Prostate gland (tissue), 2 donors: ENCODE measurements at regions not wholly inside any gene's neighbourhood (a gene's known extent, or its start where the extent isn't known, plus 50 kb on each side); places are given as distances from the start of the nearest gene placed in this dataset.
A peak's percentile ranks its signal among the peaks of the same experiment; 100 is the strongest.

ENCODE experiments used
- DNase-seq: peaks from one replicate; pipeline ENCODE4 v3.0.0-alpha.2; 2019; ENCODE audit warnings: low spot score
- H3K27ac ChIP-seq, 2 donors: fragments of 200-600 bp; sonication (generic); 2 replicates each; pipeline ENCODE4 v1.5.1; 2017 to 2019
- H3K27me3 ChIP-seq: fragments of 200-600 bp; sonication (generic); replicated peaks from 2 replicates; pipeline ENCODE4 v1.5.1; 2019; ENCODE audit not compliant: insufficient read depth
- H3K36me3 ChIP-seq, 2 donors: fragments of 200-600 bp; sonication (generic); 1 replicate in 1 of 2; 2 replicates in 1 of 2; pipeline versions ENCODE4 v1.5.1 to v1.8.1; 2017 to 2019
- H3K4me1 ChIP-seq: fragments of 200-600 bp; sonication (generic); replicated peaks from 2 replicates; pipeline ENCODE4 v1.5.1; 2019
- H3K4me3 ChIP-seq, 2 donors: fragments of 200-600 bp; sonication (generic); 2 replicates each; pipeline ENCODE4 v1.5.1; 2017 to 2019
- H3K9me3 ChIP-seq: fragments of 200-600 bp; sonication (generic); 2 replicates; pipeline ENCODE4 v1.5.1; 2017
- POLR2A ChIP-seq: fragments of 450-650 bp; IDR thresholded peaks from one replicate; pipeline ENCODE4 v1.6.1; 2016; ENCODE audit warnings: antibody characterized with exemption, mild to moderate bottlenecking
- POLR2AphosphoS5 ChIP-seq: sonication (generic); formaldehyde crosslinking; IDR thresholded peaks from one replicate; pipeline ENCODE4 v1.6.1; 2017; ENCODE audit warnings: antibody characterized with exemption
- WGBS: methylation state at CpG from one replicate; pipeline ENCODE4 v1.1.5; 2018; 5-methylcytosine and 5-hydroxymethylcytosine counted together
- intact Hi-C: fragments of 100-400 bp; cut with DNase I; formaldehyde crosslinking; loops from one replicate; pipeline ENCODE4 v1.14.2; 2022
- TF ChIP-seq, protein P1 (sequence below), 4 experiments: fragments of 200-600 bp in 2 of 4; fragments of 450-650 bp in 2 of 4; sonication (generic) in 2 of 4; IDR thresholded peaks; 1 replicate in 3 of 4; 2 replicates in 1 of 4; pipeline ENCODE4 v1.5.1; 2016 to 2019; ENCODE audit warnings: antibody characterized with exemption in 4 of 4, mild to moderate bottlenecking in 2 of 4, moderate library complexity in 2 of 4

DNA sequence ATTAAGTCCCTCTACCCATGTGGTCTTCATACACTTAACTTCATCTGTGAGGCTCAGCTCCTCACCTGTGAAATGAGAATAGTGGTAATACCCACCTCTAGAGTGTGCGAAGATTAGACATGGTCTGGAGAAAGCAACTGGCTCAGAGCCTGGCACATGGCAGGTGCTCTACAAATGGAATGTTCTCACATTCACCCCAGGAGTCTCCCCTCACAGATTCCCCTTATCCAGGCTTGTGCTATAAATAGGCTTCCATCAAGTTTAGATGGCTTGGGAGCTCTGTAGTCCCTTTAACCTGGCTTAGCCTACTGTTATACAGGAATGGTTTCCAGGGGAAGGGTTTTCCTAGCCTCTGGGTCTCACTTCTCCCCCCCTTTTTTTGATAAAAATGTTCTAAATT is 455.9 kb downstream of the RNF144A start:
- Histone ChIP-seq H3K4me1 (no peaks in the 10 kb centered on the region), H3K36me3 (no peaks in the 10 kb centered on the region), H3K27ac (no peak overlapping the region), H3K27me3 (no peaks in the 10 kb centered on the region), H3K4me3 (no peak overlapping the region), H3K9me3 (no peaks in the 10 kb centered on the region)
- TF ChIP-seq, protein P1, sequence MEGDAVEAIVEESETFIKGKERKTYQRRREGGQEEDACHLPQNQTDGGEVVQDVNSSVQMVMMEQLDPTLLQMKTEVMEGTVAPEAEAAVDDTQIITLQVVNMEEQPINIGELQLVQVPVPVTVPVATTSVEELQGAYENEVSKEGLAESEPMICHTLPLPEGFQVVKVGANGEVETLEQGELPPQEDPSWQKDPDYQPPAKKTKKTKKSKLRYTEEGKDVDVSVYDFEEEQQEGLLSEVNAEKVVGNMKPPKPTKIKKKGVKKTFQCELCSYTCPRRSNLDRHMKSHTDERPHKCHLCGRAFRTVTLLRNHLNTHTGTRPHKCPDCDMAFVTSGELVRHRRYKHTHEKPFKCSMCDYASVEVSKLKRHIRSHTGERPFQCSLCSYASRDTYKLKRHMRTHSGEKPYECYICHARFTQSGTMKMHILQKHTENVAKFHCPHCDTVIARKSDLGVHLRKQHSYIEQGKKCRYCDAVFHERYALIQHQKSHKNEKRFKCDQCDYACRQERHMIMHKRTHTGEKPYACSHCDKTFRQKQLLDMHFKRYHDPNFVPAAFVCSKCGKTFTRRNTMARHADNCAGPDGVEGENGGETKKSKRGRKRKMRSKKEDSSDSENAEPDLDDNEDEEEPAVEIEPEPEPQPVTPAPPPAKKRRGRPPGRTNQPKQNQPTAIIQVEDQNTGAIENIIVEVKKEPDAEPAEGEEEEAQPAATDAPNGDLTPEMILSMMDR (IDR thresholded peaks at IDR 0.05) = no peak
- TF ChIP-seq POLR2AphosphoS5 (no peak), POLR2A (no peak)
- no peak for DNase-seq
- 100% methylated on average over 1 of the region's 1 CpG for WGBS
- intact Hi-C loops = no loop called here

DNA sequence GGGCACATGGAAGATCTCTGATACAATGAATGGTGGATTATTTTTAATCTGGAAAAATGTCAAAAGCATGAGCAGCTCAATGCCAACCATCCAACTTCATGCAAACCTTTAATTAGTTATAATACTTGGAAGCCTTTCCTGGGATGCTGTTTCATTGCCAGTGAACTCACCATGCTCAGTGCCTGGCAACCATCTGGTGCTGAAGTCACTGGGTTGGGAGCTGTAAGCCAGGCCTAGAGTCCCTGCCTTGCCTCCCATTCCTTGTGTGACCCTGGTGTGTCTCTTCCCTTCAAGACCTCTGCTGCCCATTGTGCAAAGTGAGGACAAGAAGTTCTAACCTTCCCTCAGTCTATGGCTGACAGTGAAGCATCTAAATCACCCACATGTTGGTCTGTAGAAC is 458.7 kb downstream of the RNF144A start:
- no peak for DNase-seq
- Histone ChIP-seq H3K27ac (no peak overlapping the region), H3K4me1 (no peaks in the 10 kb centered on the region), H3K4me3 (no peak overlapping the region), H3K36me3 (no peaks in the 10 kb centered on the region), H3K9me3 (no peaks in the 10 kb centered on the region), H3K27me3 (no peaks in the 10 kb centered on the region)
- TF ChIP-seq POLR2AphosphoS5 (no peak), POLR2A (no peak)
- TF ChIP-seq, protein P1 (IDR thresholded peaks at IDR 0.05) = no peak
- intact Hi-C loops = no loop called here

DNA sequence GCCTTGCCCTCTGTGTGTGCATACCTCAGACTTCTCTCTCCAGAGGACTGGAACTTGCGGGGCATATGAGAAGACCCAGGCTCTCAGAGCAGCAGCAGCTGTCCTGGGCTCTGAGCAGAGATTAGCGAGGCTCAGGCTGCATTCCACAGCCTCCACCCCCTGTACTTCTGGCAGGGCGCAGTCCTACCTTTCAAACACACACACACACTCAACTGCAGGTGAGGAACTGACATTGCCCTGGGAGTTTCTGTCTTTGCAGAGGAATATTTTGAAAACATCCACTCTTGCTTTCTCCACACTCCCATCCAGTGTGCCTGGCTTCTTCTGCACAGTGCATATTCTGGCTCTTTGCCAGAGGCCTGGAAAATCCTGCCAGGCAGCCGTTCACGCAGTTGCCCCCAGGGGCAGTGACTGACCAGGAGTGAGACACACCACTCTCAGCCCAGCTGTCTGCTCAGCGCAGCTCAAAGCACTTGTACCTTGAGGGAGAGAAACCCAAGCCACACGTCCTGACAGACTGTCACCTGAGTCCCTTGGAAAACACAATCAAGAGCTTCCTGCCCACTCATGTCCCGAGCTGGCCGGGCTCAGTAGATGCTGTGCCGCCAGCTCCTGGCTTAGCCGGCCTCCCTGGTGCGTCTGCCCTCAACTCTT is 460.8 kb downstream of the RNF144A start:
- H3K27me3 ChIP-seq = no peaks in the 10 kb centered on the region
- peak; percentile 5 for DNase-seq

GRCh38 chr2:7378591-7378990 is 461.4 kb downstream of the RNF144A start:
- H3K27ac ChIP-seq = no peak overlapping the region
- 80% methylated on average over 12 of the region's 12 CpGs for WGBS
- TF ChIP-seq POLR2A (no peak), POLR2AphosphoS5 (no peak)
- TF ChIP-seq, protein P1 (IDR thresholded peaks at IDR 0.05) = no peak
- H3K4me1 ChIP-seq = no peaks in the 10 kb centered on the region
- intact Hi-C loops = no loop called here
- H3K27me3 ChIP-seq = no peaks in the 10 kb centered on the region
- no peak overlapping the region for H3K4me3 ChIP-seq
- no peaks in the 10 kb centered on the region for H3K36me3 ChIP-seq
- DNase-seq = no peak
- no peaks in the 10 kb centered on the region for H3K9me3 ChIP-seq

More for the DNA sequence above, 460.8 kb downstream of the RNF144A start:
- no peaks in the 10 kb centered on the region for H3K9me3 ChIP-seq
- no peak overlapping the region for H3K27ac ChIP-seq
- WGBS = 41% methylated on average over 12 of the region's 12 CpGs
- intact Hi-C loops = no loop called here
- no peaks in the 10 kb centered on the region for H3K4me1 ChIP-seq
- TF ChIP-seq, protein P1 (IDR thresholded peaks at IDR 0.05) = no peak
- TF ChIP-seq POLR2AphosphoS5 = no peak
- no peak for TF ChIP-seq POLR2A
- no peaks in the 10 kb centered on the region for H3K36me3 ChIP-seq
- H3K4me3 ChIP-seq = no peak overlapping the region

DNA sequence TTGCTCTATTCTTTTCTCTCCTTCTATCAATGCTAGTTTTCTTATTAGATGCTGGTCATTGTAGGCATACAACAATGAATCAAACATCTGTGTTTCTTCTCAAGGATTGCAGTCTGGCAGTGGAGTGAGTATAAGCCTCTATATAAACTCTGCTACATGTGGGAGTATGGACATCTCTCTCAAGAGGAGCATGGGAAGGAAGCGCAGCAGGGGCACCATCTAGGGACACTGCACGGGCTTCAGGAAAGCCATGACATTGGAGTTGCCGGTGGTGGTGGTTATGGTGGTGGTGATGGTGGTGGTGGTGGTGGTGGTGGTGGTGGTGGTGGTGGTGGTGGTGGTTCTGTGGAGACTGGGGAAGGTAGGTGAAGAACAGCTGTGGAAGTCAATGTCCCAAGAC is 462.6 kb downstream of the RNF144A start:
- Histone ChIP-seq H3K36me3 (no peaks in the 10 kb centered on the region), H3K4me1 (no peaks in the 10 kb centered on the region), H3K4me3 (no peak overlapping the region), H3K9me3 (no peaks in the 10 kb centered on the region), H3K27me3 (no peaks in the 10 kb centered on the region), H3K27ac (no peak overlapping the region)
- WGBS = 90% methylated on average over 3 of the region's 3 CpGs
- intact Hi-C loops = no loop called here
- TF ChIP-seq, protein P1 (IDR thresholded peaks at IDR 0.05) = no peak
- TF ChIP-seq POLR2A (no peak), POLR2AphosphoS5 (no peak)
- DNase-seq = no peak
